ENCODE measurements at regions not wholly inside any gene's neighbourhood (a gene's known extent, or its start where the extent isn't known, plus 50 kb on each side); places are given as distances from the start of the nearest gene placed in this dataset.

DNA sequence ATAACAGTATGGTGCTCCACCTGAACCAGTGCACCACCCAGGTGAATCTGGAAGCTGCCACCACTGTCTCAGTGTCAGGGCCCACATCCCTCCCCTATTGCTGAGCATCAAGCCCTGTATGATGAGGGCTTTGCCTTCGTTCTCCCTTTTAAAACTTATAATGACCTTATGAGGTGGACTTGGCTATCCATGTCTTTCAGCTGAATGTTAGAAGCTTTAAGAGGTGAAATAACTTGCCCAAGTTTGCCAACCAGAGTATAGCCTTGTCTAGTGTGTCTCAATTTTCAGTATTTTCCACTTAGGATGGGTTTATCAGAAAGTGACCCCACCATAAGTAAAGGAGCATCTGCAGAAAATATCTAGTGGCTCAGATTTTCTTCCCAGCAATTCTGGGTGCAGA, 87.8 kb downstream of the SHOX2 start:
- TF ChIP-seq ZBTB7A (IDR thresholded peaks at IDR 0.05; ENCODE audit: low read depth) (no peak), TCF12 (IDR thresholded peaks at IDR 0.05; ENCODE audit: low read depth) (no peak), CREB1 (IDR thresholded peaks at IDR 0.05; ENCODE audit: low read depth) (no peak), EP300 (IDR thresholded peaks at IDR 0.05; ENCODE audit: borderline replicate concordance) (no peak), FOXM1 (IDR thresholded peaks at IDR 0.05; ENCODE audit: borderline replicate concordance, low read depth) (no peak), EGR1 (IDR thresholded peaks at IDR 0.05) (no peak)
- TF ChIP-seq, protein P1, sequence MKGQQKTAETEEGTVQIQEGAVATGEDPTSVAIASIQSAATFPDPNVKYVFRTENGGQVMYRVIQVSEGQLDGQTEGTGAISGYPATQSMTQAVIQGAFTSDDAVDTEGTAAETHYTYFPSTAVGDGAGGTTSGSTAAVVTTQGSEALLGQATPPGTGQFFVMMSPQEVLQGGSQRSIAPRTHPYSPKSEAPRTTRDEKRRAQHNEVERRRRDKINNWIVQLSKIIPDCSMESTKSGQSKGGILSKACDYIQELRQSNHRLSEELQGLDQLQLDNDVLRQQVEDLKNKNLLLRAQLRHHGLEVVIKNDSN (IDR thresholded peaks at IDR 0.05): no peak
